HG02610 (cell line): ENCODE measurements at regions not wholly inside any gene's neighbourhood (a gene's known extent, or its start where the extent isn't known, plus 50 kb on each side); places are given as distances from the start of the nearest gene placed in this dataset.
"Not testable (repeated sequence)": the region's sequence is repeated elsewhere in the genome, so short reads cannot be mapped to it uniquely, and the experiment has no call there.

Source experiments
- ATAC-seq: cut with Tn5 transposase; IDR thresholded peaks from one replicate; pipeline ENCODE4 v1.9.1; 2021; ENCODE audit warnings: mild to moderate bottlenecking, moderate library complexity; ENCODE audit not compliant: unreplicated experiment

GRCh38 chr2:76697439-76697838 is 824.7 kb downstream of the LRRTM4 start:
- not testable (repeated sequence) for ATAC-seq

- no peak for ATAC-seq
Measured at GRCh38 chr2:76692908-76693307, 829.3 kb downstream of the LRRTM4 start.

GRCh38 chr2:76688732-76689131 is 833.4 kb downstream of the LRRTM4 start:
- no peak for ATAC-seq

- no peak for ATAC-seq
Measured at GRCh38 chr2:76687923-76688322, 834.3 kb downstream of the LRRTM4 start.

- no peak for ATAC-seq
Measured at GRCh38 chr2:76684756-76685155, 837.4 kb downstream of the LRRTM4 start.

- no peak for ATAC-seq
Measured at GRCh38 chr2:76679025-76679396, 843.2 kb downstream of the LRRTM4 start.

GRCh38 chr2:76678383-76679024 is 843.7 kb downstream of the LRRTM4 start:
- no peak for ATAC-seq

- ATAC-seq: no peak
Measured at GRCh38 chr2:76675212-76675611, 847.0 kb downstream of the LRRTM4 start.

- ATAC-seq: no peak
Measured at GRCh38 chr2:76672798-76673197, 849.4 kb downstream of the LRRTM4 start.

- ATAC-seq: no peak
Measured at GRCh38 chr2:76669966-76670465, 852.2 kb downstream of the LRRTM4 start.

- no peak for ATAC-seq
Measured at GRCh38 chr2:76668279-76668678, 853.9 kb downstream of the LRRTM4 start.

- no peak for ATAC-seq
Measured at GRCh38 chr2:76667821-76668271, 854.3 kb downstream of the LRRTM4 start.

GRCh38 chr2:76642129-76642528 is 880.0 kb downstream of the LRRTM4 start:
- ATAC-seq: no peak

- ATAC-seq: no peak
Measured at GRCh38 chr2:76641506-76641905, 880.7 kb downstream of the LRRTM4 start.

GRCh38 chr2:76640905-76641304 is 881.3 kb downstream of the LRRTM4 start:
- ATAC-seq: no peak

GRCh38 chr2:76639171-76639680 is 883.0 kb downstream of the LRRTM4 start:
- ATAC-seq: no peak

GRCh38 chr2:76633276-76633921 is 888.8 kb downstream of the LRRTM4 start:
- no peak for ATAC-seq

- ATAC-seq: no peak
Measured at GRCh38 chr2:76625101-76625500, 897.1 kb downstream of the LRRTM4 start.

- ATAC-seq: no peak
Measured at GRCh38 chr2:76613330-76613729, 902.6 kb upstream of the GCFC2 start.

GRCh38 chr2:76612764-76613163 is 902.0 kb upstream of the GCFC2 start:
- no peak for ATAC-seq

- no peak for ATAC-seq
Measured at GRCh38 chr2:76610451-76610850, 899.7 kb upstream of the GCFC2 start.

GRCh38 chr2:76599732-76600368 is 889.1 kb upstream of the GCFC2 start:
- ATAC-seq: peak; percentile 98
